GM21515 (cell line): ENCODE measurements at regions not wholly inside any gene's neighbourhood (a gene's known extent, or its start where the extent isn't known, plus 50 kb on each side); places are given as distances from the start of the nearest gene placed in this dataset.

Source experiments
- ATAC-seq: cut with Tn5 transposase; IDR thresholded peaks from one replicate; pipeline ENCODE4 v1.9.1; 2021; ENCODE audit not compliant: unreplicated experiment

- ATAC-seq, result no peak
Measured at GRCh38 chr19:28981994-28982393, 231.0 kb downstream of the UQCRFS1 start.

- no peak for ATAC-seq
Measured at GRCh38 chr19:28981518-28981917, 231.4 kb downstream of the UQCRFS1 start.

- no peak for ATAC-seq
Measured at GRCh38 chr19:28980236-28980868, 232.6 kb downstream of the UQCRFS1 start.

- no peak for ATAC-seq
Measured at GRCh38 chr19:28977826-28978225, 235.1 kb downstream of the UQCRFS1 start.

- no peak for ATAC-seq
Measured at GRCh38 chr19:28972058-28972852, 240.7 kb downstream of the UQCRFS1 start.

- ATAC-seq, result no peak
Measured at GRCh38 chr19:28971513-28971912, 241.4 kb downstream of the UQCRFS1 start.

GRCh38 chr19:28971049-28971448, 241.9 kb downstream of the UQCRFS1 start:
- ATAC-seq, result no peak

GRCh38 chr19:28968721-28969120, 244.2 kb downstream of the UQCRFS1 start:
- no peak for ATAC-seq

- no peak for ATAC-seq
Measured at GRCh38 chr19:28966737-28967399, 246.1 kb downstream of the UQCRFS1 start.

GRCh38 chr19:28964500-28964899, 248.5 kb downstream of the UQCRFS1 start:
- ATAC-seq, result no peak

GRCh38 chr19:28963486-28964250, 249.3 kb downstream of the UQCRFS1 start:
- no peak for ATAC-seq

GRCh38 chr19:28961772-28962500, 251.0 kb downstream of the UQCRFS1 start:
- ATAC-seq, result no peak

GRCh38 chr19:28960986-28961705, 251.8 kb downstream of the UQCRFS1 start:
- ATAC-seq, result no peak

- no peak for ATAC-seq
Measured at GRCh38 chr19:28960586-28960985, 252.4 kb downstream of the UQCRFS1 start.

GRCh38 chr19:28956961-28957360, 256.0 kb downstream of the UQCRFS1 start:
- ATAC-seq, result no peak

GRCh38 chr19:28956421-28956820, 256.5 kb downstream of the UQCRFS1 start:
- no peak for ATAC-seq

GRCh38 chr19:28949535-28949934, 263.4 kb downstream of the UQCRFS1 start:
- no peak for ATAC-seq

- ATAC-seq, result no peak
Measured at GRCh38 chr19:28949027-28949426, 263.9 kb downstream of the UQCRFS1 start.

GRCh38 chr19:28948566-28948965, 264.4 kb downstream of the UQCRFS1 start:
- no peak for ATAC-seq

- ATAC-seq, result no peak
Measured at GRCh38 chr19:28948026-28948425, 264.9 kb downstream of the UQCRFS1 start.
